K562 (cell line): ENCODE measurements at regions not wholly inside any gene's neighbourhood (a gene's known extent, or its start where the extent isn't known, plus 50 kb on each side); places are given as distances from the start of the nearest gene placed in this dataset.

Experiments used
- AFF4 ChIP-seq: sonication (generic); formaldehyde crosslinking; IDR thresholded peaks from 2 replicates; pipeline ENCODE4 v1.8.0; 2023; ENCODE audit warnings: mild to moderate bottlenecking, missing genetic modification reagents
- CBX8 ChIP-seq: fragments of 200-600 bp; sonication (generic); IDR thresholded peaks from 2 replicates; pipeline ENCODE4 v1.6.1; 2012; ENCODE audit warnings: borderline replicate concordance, mixed run types, low read depth, mild to moderate bottlenecking, moderate library complexity, mixed read lengths, low read length, control low read depth, inconsistent platforms; ENCODE audit not compliant: poor library complexity, severe bottlenecking; ENCODE audit errors: extremely low read depth
- CHD2 ChIP-seq: IDR thresholded peaks from 2 replicates; pipeline ENCODE4 v1.6.1; 2011; ENCODE audit warnings: low read depth, low read length
- IFI16 ChIP-seq: fragments of 250-450 bp; sonication (Bioruptor Pico); IDR thresholded peaks from 2 replicates; pipeline ENCODE4 v2.1.2; 2022; ENCODE audit warnings: mild to moderate bottlenecking, inconsistent platforms
- ILK ChIP-seq: fragments of 450-650 bp; IDR thresholded peaks from 2 replicates; pipeline ENCODE4 v1.6.1; 2016; ENCODE audit warnings: missing genetic modification characterization, low read depth, mild to moderate bottlenecking, missing compliant biosample characterization, moderate library complexity, borderline replicate concordance
- JUND ChIP-seq, 2 experiments: IDR thresholded peaks; 2 replicates in 1 of 2; 3 replicates in 1 of 2; pipeline ENCODE4 v1.6.1; 2011; ENCODE audit warnings: borderline replicate concordance in 2 of 2, low read depth in 2 of 2, low read length in 2 of 2, improper control_type of control experiment in 1 of 2, missing biosample characterization in 1 of 2, missing genetic modification characterization in 1 of 2, missing genetic modification reagents in 1 of 2
- MXD1 ChIP-seq: fragments of 250-450 bp; sonication (Bioruptor Pico); IDR thresholded peaks from 2 replicates; pipeline ENCODE4 v1.8.0; 2021; ENCODE audit warnings: borderline replicate concordance, mild to moderate bottlenecking, moderate library complexity; ENCODE audit not compliant: poor library complexity, severe bottlenecking
- NFATC3 ChIP-seq: fragments of 450-650 bp; IDR thresholded peaks from 2 replicates; pipeline ENCODE4 v1.6.1; 2017; ENCODE audit warnings: mild to moderate bottlenecking
- U2AF1 ChIP-seq: fragments of 200-400 bp; formaldehyde crosslinking; optimal IDR thresholded peaks from 2 replicates; pipeline ENCODE3; 2017; ENCODE audit warnings: mild to moderate bottlenecking, low read depth, low read length, moderate library complexity
- ZNF175 ChIP-seq: fragments of 200-800 bp; sonication (Bioruptor generic); IDR thresholded peaks from 2 replicates; pipeline ENCODE4 v1.6.1; 2016; ENCODE audit warnings: low read depth, mild to moderate bottlenecking, missing genetic modification characterization, missing compliant biosample characterization
- ZNF354B ChIP-seq: fragments of 250-450 bp; sonication (Bioruptor Pico); IDR thresholded peaks from 2 replicates; pipeline ENCODE4 v1.4.0; 2020
- ZNF695 ChIP-seq: fragments of 450-650 bp; formaldehyde crosslinking; IDR thresholded peaks from 2 replicates; pipeline ENCODE4 v1.4.0; 2020; ENCODE audit warnings: mild to moderate bottlenecking, moderate library complexity
- TF ChIP-seq, protein P1 (sequence below): IDR thresholded peaks from 2 replicates; pipeline ENCODE4 v1.6.1; 2014; ENCODE audit warnings: antibody characterized with exemption

- TF ChIP-seq AFF4: no peak
- TF ChIP-seq CBX8: no peak
- no peak for TF ChIP-seq CHD2
- TF ChIP-seq ILK (tag): no peak
- TF ChIP-seq NFATC3: no peak
- TF ChIP-seq, protein P1, sequence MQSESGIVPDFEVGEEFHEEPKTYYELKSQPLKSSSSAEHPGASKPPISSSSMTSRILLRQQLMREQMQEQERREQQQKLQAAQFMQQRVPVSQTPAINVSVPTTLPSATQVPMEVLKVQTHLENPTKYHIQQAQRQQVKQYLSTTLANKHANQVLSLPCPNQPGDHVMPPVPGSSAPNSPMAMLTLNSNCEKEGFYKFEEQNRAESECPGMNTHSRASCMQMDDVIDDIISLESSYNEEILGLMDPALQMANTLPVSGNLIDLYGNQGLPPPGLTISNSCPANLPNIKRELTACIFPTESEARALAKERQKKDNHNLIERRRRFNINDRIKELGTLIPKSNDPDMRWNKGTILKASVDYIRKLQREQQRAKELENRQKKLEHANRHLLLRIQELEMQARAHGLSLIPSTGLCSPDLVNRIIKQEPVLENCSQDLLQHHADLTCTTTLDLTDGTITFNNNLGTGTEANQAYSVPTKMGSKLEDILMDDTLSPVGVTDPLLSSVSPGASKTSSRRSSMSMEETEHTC: no peak
- TF ChIP-seq IFI16 (CRISPR knock-in tag): no peak
- no peak for TF ChIP-seq U2AF1
- TF ChIP-seq JUND (IDR thresholded peaks at IDR 0.05; ENCODE audit: borderline replicate concordance, low read depth, low read length): no peak
- no peak for TF ChIP-seq JUND (tag; IDR thresholded peaks at IDR 0.05; ENCODE audit: borderline replicate concordance, low read depth, low read length)
- TF ChIP-seq MXD1 (CRISPR knock-in tag): no peak
- no peak for TF ChIP-seq ZNF695
- TF ChIP-seq ZNF175 (CRISPR knock-in tag): no peak
- no peak for TF ChIP-seq ZNF354B (CRISPR knock-in tag)
- TF ChIP-seq, all 486 proteins: peak for 0
These were observed 500.7 kb downstream of the CETN3 start (continued) for GRCh38 chr5:89908876-89909275.
